IMR-90 (cell line): ENCODE measurements at regions not wholly inside any gene's neighbourhood (a gene's known extent, or its start where the extent isn't known, plus 50 kb on each side); places are given as distances from the start of the nearest gene placed in this dataset.

ENCODE experiments used
- ATAC-seq: fragments of 200-7000 bp; cut with Tn5 transposase; 2 replicates; pipeline ENCODE4 v1.9.1; 2020; ENCODE audit warnings: low read depth, mild to moderate bottlenecking, moderate library complexity
- BruUV-seq: library from RNA; stranded (reverse); fragments of 400-500 nt; replicated peaks from 2 replicates; lab custom pipeline; 2021; lab: Mats Ljungman, UMichigan
- CTCF ChIA-PET: fragments of 300-600 bp; formaldehyde crosslinking; extraction: SDS; loops from one replicate; lab custom pipeline; 2021; ENCODE audit warnings: antibody characterized with exemption; lab: Yijun Ruan, JAX
- POLR2A ChIA-PET: fragments of 300-600 bp; sonication (Branson Sonifier 250); formaldehyde crosslinking; loops from one replicate; lab custom pipeline; 2022; ENCODE audit warnings: antibody characterized with exemption; ENCODE audit not compliant: unreplicated experiment; lab: Charles Lee
- DNase-seq: peaks from one replicate; pipeline ENCODE4 v3.0.0; 2013
- H2AFZ ChIP-seq: replicated peaks from 2 replicates; pipeline ENCODE3; 2013; ENCODE audit warnings: low read length, mild to moderate bottlenecking; ENCODE audit not compliant: poor library complexity
- H2AK5ac ChIP-seq: 2 replicates; pipeline ENCODE4 v1.6.1; 2013; ENCODE audit warnings: low read depth, low read length, inconsistent platforms
- H2AK9ac ChIP-seq: replicated peaks from 2 replicates; pipeline ENCODE3; 2013; ENCODE audit warnings: mild to moderate bottlenecking, low read depth, low read length, moderate library complexity; ENCODE audit not compliant: poor library complexity
- H2BK120ac ChIP-seq: 2 replicates; pipeline ENCODE4 v1.6.1; 2013; ENCODE audit warnings: low read depth, low read length, inconsistent platforms
- H2BK15ac ChIP-seq: 3 replicates; pipeline ENCODE4 v1.6.1; 2013; ENCODE audit warnings: low read depth, low read length, inconsistent platforms
- H2BK20ac ChIP-seq: 2 replicates; pipeline ENCODE4 v1.6.1; 2013; ENCODE audit warnings: low read depth, mild to moderate bottlenecking, inconsistent platforms, low read length, moderate library complexity
- H2BK5ac ChIP-seq: 2 replicates; pipeline ENCODE4 v1.6.1; 2013; ENCODE audit warnings: mild to moderate bottlenecking, low read depth, low read length, inconsistent platforms; ENCODE audit not compliant: poor library complexity, severe bottlenecking
- H3K14ac ChIP-seq: replicated peaks from 2 replicates; pipeline ENCODE4 v1.6.1; 2013; ENCODE audit warnings: low read depth, low read length, inconsistent platforms
- H3K18ac ChIP-seq: 2 replicates; pipeline ENCODE4 v1.6.1; 2013; ENCODE audit warnings: low read depth, low read length, control low read depth
- H3K23ac ChIP-seq: 2 replicates; pipeline ENCODE4 v1.6.1; 2013; ENCODE audit warnings: low read depth, low read length, inconsistent platforms
- H3K27ac ChIP-seq: 2 replicates; pipeline ENCODE4 v1.5.1; 2013; ENCODE audit warnings: mild to moderate bottlenecking, control low read depth, low read length; ENCODE audit not compliant: insufficient read depth
- H3K27me3 ChIP-seq: 2 replicates; pipeline ENCODE4 v1.6.1; 2013; ENCODE audit warnings: low read length; ENCODE audit not compliant: control insufficient read depth, insufficient read depth
- H3K36me3 ChIP-seq: 2 replicates; pipeline ENCODE4 v1.6.1; 2013; ENCODE audit warnings: low read length, mixed read lengths; ENCODE audit not compliant: control insufficient read depth, insufficient read depth
- H3K4ac ChIP-seq: 2 replicates; pipeline ENCODE4 v1.6.1; 2013; ENCODE audit warnings: low read depth, low read length, inconsistent platforms
- H3K4me1 ChIP-seq: 2 replicates; pipeline ENCODE4 v1.6.1; 2013; ENCODE audit warnings: low read length, mixed read lengths; ENCODE audit not compliant: control insufficient read depth, insufficient read depth
- H3K4me2 ChIP-seq: 2 replicates; pipeline ENCODE4 v1.6.1; 2013; ENCODE audit warnings: low read depth, mild to moderate bottlenecking, control low read depth, low read length, moderate library complexity
- H3K4me3 ChIP-seq: 2 replicates; pipeline ENCODE4 v1.5.1; 2013; ENCODE audit warnings: low read depth, mild to moderate bottlenecking, control low read depth, low read length, moderate library complexity; ENCODE audit not compliant: insufficient read depth
- H3K56ac ChIP-seq: 2 replicates; pipeline ENCODE4 v1.6.1; 2013; ENCODE audit warnings: low read length, inconsistent platforms; ENCODE audit not compliant: insufficient read depth; ENCODE audit errors: extremely low read depth
- H3K79me1 ChIP-seq, 2 experiments: 2 replicates each; pipeline ENCODE4 v1.6.1; 2013; ENCODE audit warnings: low read length in 2 of 2, inconsistent platforms in 1 of 2, low read depth in 1 of 2
- H3K9ac ChIP-seq: 2 replicates; pipeline ENCODE4 v1.6.1; 2013; ENCODE audit warnings: low read depth, low read length, control low read depth
- H3K9me1 ChIP-seq: 2 replicates; pipeline ENCODE4 v1.6.1; 2013; ENCODE audit warnings: low read length, inconsistent platforms; ENCODE audit not compliant: insufficient read depth
- H3K9me3 ChIP-seq: 2 replicates; pipeline ENCODE4 v1.6.1; 2013; ENCODE audit warnings: low read length; ENCODE audit not compliant: control insufficient read depth, insufficient read depth
- H4K20me1 ChIP-seq: 2 replicates; pipeline ENCODE4 v1.6.1; 2013; ENCODE audit warnings: low read length, inconsistent platforms; ENCODE audit not compliant: insufficient read depth
- H4K5ac ChIP-seq: 2 replicates; pipeline ENCODE4 v1.6.1; 2013; ENCODE audit warnings: mild to moderate bottlenecking, low read depth, low read length, control low read depth
- H4K8ac ChIP-seq, 2 experiments: 2 replicates each; pipeline ENCODE4 v1.6.1; 2013; ENCODE audit warnings: low read depth in 2 of 2, low read length in 2 of 2, control low read depth in 1 of 2, inconsistent platforms in 1 of 2
- H4K91ac ChIP-seq: 2 replicates; pipeline ENCODE4 v1.6.1; 2013; ENCODE audit warnings: low read depth, low read length, inconsistent platforms; ENCODE audit not compliant: insufficient read depth
- BHLHE40 ChIP-seq: fragments of 150-350 bp; IDR thresholded peaks from 2 replicates; pipeline ENCODE4 v1.6.1; 2016; ENCODE audit warnings: mild to moderate bottlenecking, low read depth, low read length
- CEBPB ChIP-seq: IDR thresholded peaks from 2 replicates; pipeline ENCODE4 v1.6.1; 2012; ENCODE audit warnings: low read depth, low read length, improper control_type of control experiment
- CHD1 ChIP-seq: IDR thresholded peaks from 2 replicates; pipeline ENCODE4 v1.6.1; 2012; ENCODE audit warnings: low read depth, low read length, improper control_type of control experiment
- FOS ChIP-seq: fragments of 150-350 bp; IDR thresholded peaks from 2 replicates; pipeline ENCODE4 v1.6.1; 2016; ENCODE audit warnings: low read depth, low read length
- MAFK ChIP-seq: IDR thresholded peaks from 2 replicates; pipeline ENCODE4 v1.6.1; 2012; ENCODE audit warnings: low read depth, low read length, improper control_type of control experiment
- MAZ ChIP-seq: IDR thresholded peaks from 2 replicates; pipeline ENCODE4 v1.6.1; 2012; ENCODE audit warnings: low read depth, mild to moderate bottlenecking, low read length, improper control_type of control experiment, moderate library complexity, borderline replicate concordance
- MXI1 ChIP-seq: IDR thresholded peaks from 2 replicates; pipeline ENCODE4 v1.6.1; 2012; ENCODE audit warnings: low read depth, mild to moderate bottlenecking, low read length, moderate library complexity, borderline replicate concordance
- NFE2L2 ChIP-seq: fragments of 150-350 bp; IDR thresholded peaks from 2 replicates; pipeline ENCODE4 v1.6.1; 2016; ENCODE audit warnings: low read depth, mild to moderate bottlenecking, low read length
- POLR2A ChIP-seq: IDR thresholded peaks from 2 replicates; pipeline ENCODE4 v1.6.1; 2012; ENCODE audit warnings: mild to moderate bottlenecking, low read depth, low read length
- RAD21 ChIP-seq: IDR thresholded peaks from 2 replicates; pipeline ENCODE4 v1.6.1; 2012; ENCODE audit warnings: low read length, improper control_type of control experiment
- RCOR1 ChIP-seq: IDR thresholded peaks from 2 replicates; pipeline ENCODE4 v1.6.1; 2012; ENCODE audit warnings: mild to moderate bottlenecking, low read length, improper control_type of control experiment; ENCODE audit not compliant: insufficient replicate concordance
- RFX5 ChIP-seq: IDR thresholded peaks from 2 replicates; pipeline ENCODE4 v1.8.0; 2012; ENCODE audit warnings: low read depth, mild to moderate bottlenecking, low read length, moderate library complexity
- SMC3 ChIP-seq: fragments of 150-350 bp; IDR thresholded peaks from 2 replicates; pipeline ENCODE4 v1.6.1; 2016; ENCODE audit warnings: low read depth, mild to moderate bottlenecking, antibody characterized with exemption, low read length, moderate library complexity
- dilution Hi-C: fragments of 300-500 bp; cut with HindIII; formaldehyde crosslinking; loops from one replicate; pipeline ENCODE4 v1.14.3; 2018; ENCODE audit warnings: low sequenced_read_pairs; ENCODE audit not compliant: unreplicated experiment
- in situ Hi-C: fragments of 300-500 bp; cut with MboI; formaldehyde crosslinking; loops from 3 replicates; pipeline ENCODE4 v1.14.3; 2019; ENCODE audit warnings: low sequenced_read_pairs, inconsistent platforms, mixed read lengths
- intact Hi-C: fragments of 100-400 bp; cut with micrococcal nuclease; formaldehyde crosslinking; loops from 2 replicates; pipeline ENCODE4 v1.10.0; 2022
- TF ChIP-seq, protein P1 (sequence below): fragments of 150-350 bp; IDR thresholded peaks from 2 replicates; pipeline ENCODE4 v1.6.1; 2017; ENCODE audit warnings: mild to moderate bottlenecking, antibody characterized with exemption, low read length, low read depth
- TF ChIP-seq, protein P2 (sequence below): fragments of 150-350 bp; IDR thresholded peaks from 2 replicates; pipeline ENCODE4 v1.6.1; 2016; ENCODE audit warnings: low read depth, mild to moderate bottlenecking, low read length, moderate library complexity, borderline replicate concordance
- TF ChIP-seq, protein P3 (sequence below): conservative IDR thresholded peaks from 2 replicates; pipeline ENCODE4 v1.5.1; 2012; ENCODE audit warnings: mild to moderate bottlenecking, low read depth, low read length, improper control_type of control experiment

DNA sequence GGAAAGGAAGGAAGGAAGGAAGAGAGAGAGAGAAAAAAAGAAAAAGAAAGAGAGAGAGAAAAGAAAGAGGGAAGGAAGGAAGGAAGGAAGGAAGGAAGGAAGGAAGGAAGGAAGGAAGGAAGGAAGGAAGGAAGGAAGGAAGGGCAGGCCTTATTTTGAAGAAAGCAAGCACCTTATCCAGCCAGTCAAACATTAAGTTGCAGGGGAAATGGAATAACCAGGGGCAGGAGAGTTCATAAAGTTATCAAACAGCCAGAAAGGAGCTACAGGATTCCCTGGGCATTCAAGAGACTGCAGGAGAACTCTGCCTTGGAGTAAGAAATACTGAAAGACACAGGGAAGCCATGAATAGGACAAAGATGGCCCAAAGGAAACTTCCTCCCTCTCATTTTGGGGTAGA is 672.0 kb upstream of the INTU start:
- H2AFZ ChIP-seq = no peak overlapping the region
- in situ Hi-C loops = no loop called here
- H3K56ac ChIP-seq = no peak overlapping the region
- no TSS peak for BruUV-seq
- CTCF ChIA-PET = no interaction called here
- no peak overlapping the region for H2AK5ac ChIP-seq
- H3K18ac ChIP-seq = no peak overlapping the region
- no peak overlapping the region for H3K14ac ChIP-seq
- no peaks in the 10 kb centered on the region for H3K9me3 ChIP-seq
- H2BK20ac ChIP-seq = no peak overlapping the region
- ATAC-seq (no peak), DNase-seq (no peak)
- no peak for TF ChIP-seq CEBPB
- no peak for TF ChIP-seq RAD21
- no peak for TF ChIP-seq SMC3
- TF ChIP-seq POLR2A = no peak
- no peak for TF ChIP-seq NFE2L2
- TF ChIP-seq, protein P1, sequence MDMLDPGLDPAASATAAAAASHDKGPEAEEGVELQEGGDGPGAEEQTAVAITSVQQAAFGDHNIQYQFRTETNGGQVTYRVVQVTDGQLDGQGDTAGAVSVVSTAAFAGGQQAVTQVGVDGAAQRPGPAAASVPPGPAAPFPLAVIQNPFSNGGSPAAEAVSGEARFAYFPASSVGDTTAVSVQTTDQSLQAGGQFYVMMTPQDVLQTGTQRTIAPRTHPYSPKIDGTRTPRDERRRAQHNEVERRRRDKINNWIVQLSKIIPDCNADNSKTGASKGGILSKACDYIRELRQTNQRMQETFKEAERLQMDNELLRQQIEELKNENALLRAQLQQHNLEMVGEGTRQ = no peak
- TF ChIP-seq CHD1 = no peak
- TF ChIP-seq, protein P2, sequence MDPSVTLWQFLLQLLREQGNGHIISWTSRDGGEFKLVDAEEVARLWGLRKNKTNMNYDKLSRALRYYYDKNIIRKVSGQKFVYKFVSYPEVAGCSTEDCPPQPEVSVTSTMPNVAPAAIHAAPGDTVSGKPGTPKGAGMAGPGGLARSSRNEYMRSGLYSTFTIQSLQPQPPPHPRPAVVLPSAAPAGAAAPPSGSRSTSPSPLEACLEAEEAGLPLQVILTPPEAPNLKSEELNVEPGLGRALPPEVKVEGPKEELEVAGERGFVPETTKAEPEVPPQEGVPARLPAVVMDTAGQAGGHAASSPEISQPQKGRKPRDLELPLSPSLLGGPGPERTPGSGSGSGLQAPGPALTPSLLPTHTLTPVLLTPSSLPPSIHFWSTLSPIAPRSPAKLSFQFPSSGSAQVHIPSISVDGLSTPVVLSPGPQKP = no peak
- no peak for TF ChIP-seq MAFK
- no peak for TF ChIP-seq RCOR1
- TF ChIP-seq FOS = no peak
- TF ChIP-seq, protein P3, sequence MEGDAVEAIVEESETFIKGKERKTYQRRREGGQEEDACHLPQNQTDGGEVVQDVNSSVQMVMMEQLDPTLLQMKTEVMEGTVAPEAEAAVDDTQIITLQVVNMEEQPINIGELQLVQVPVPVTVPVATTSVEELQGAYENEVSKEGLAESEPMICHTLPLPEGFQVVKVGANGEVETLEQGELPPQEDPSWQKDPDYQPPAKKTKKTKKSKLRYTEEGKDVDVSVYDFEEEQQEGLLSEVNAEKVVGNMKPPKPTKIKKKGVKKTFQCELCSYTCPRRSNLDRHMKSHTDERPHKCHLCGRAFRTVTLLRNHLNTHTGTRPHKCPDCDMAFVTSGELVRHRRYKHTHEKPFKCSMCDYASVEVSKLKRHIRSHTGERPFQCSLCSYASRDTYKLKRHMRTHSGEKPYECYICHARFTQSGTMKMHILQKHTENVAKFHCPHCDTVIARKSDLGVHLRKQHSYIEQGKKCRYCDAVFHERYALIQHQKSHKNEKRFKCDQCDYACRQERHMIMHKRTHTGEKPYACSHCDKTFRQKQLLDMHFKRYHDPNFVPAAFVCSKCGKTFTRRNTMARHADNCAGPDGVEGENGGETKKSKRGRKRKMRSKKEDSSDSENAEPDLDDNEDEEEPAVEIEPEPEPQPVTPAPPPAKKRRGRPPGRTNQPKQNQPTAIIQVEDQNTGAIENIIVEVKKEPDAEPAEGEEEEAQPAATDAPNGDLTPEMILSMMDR = no peak
- TF ChIP-seq RFX5 = no peak
- no peak for TF ChIP-seq BHLHE40
- TF ChIP-seq MXI1 = no peak
- no peak for TF ChIP-seq MAZ
- intact Hi-C loops = no loop called here
- H3K9ac ChIP-seq = no peak overlapping the region
- no peak overlapping the region for H4K5ac ChIP-seq
- POLR2A ChIA-PET = no interaction called here
- H3K4me1 ChIP-seq = peaks cover 3% of the 10 kb centered on the region; the same call in 1 of the 2 replicates
- H2BK120ac ChIP-seq = no peak overlapping the region
- H3K79me1 ChIP-seq = no peaks in the 10 kb centered on the region
- dilution Hi-C loops = no loop called here
- H2AK9ac ChIP-seq = no peak overlapping the region
- no peak overlapping the region for H3K4me2 ChIP-seq
- no peak overlapping the region for H2BK15ac ChIP-seq
- H4K8ac ChIP-seq = no peak overlapping the region
- H3K4me3 ChIP-seq = no peak overlapping the region
- no peak overlapping the region for H3K23ac ChIP-seq
- H2BK5ac ChIP-seq = no peak overlapping the region
- H4K91ac ChIP-seq = no peak overlapping the region
- H3K4ac ChIP-seq = no peak overlapping the region
- no peaks in the 10 kb centered on the region for H3K9me1 ChIP-seq
- H3K27me3 ChIP-seq = no peaks in the 10 kb centered on the region
- H3K36me3 ChIP-seq = no peaks in the 10 kb centered on the region
- no peaks in the 10 kb centered on the region for H4K20me1 ChIP-seq
- H3K27ac ChIP-seq = no peak overlapping the region
